GM21528 (cell line): ENCODE measurements at regions not wholly inside any gene's neighbourhood (a gene's known extent, or its start where the extent isn't known, plus 50 kb on each side); places are given as distances from the start of the nearest gene placed in this dataset.
"Not testable (repeated sequence)": the region's sequence is repeated elsewhere in the genome, so short reads cannot be mapped to it uniquely, and the experiment has no call there.

Source experiments
- ATAC-seq: cut with Tn5 transposase; IDR thresholded peaks from one replicate; pipeline ENCODE4 v1.9.1; 2021; ENCODE audit warnings: mild to moderate bottlenecking, moderate library complexity; ENCODE audit not compliant: unreplicated experiment, low FRiP score

DNA sequence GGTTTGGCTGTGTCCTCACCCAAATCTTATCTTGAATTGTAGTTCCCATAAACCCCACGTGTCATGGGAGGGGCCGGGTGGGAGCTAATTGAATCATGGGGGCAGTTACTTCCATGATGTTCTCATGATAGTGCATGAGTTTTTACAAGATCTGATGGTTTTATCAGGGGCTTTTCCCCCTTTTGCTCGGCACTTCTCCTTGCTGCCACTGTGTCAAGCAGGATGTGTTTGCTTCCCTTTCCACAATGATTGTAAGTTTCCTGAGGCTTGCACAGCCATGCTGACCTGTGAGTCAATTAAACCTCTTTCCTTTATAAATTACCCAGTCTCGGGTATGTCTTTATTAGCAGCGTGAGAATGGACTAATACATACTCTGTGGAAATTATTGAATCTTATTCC, 141.2 kb upstream of the MAGI2 start:
- ATAC-seq = not testable (repeated sequence)

DNA sequence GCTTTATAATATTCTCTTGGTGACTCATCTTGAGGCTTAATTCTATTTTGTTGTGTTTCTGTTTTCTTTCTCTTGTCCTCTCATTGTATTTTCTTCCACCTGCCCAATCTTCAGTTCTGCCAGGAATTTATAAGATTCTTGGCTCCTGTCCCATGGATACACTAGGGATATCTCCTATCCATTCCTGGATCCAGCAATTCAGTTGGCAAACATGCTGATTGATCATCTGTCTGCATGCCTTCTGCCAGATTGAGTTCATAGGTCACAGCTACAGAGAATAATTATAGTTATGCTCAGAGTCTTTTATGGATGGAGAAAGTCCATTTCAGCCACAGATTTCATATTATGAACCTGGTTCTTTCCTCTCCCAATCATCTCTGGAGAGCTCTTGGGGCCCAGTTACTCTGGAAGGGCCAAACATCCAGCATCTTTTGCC, 140.4 kb upstream of the MAGI2 start:
- ATAC-seq = no peak

DNA sequence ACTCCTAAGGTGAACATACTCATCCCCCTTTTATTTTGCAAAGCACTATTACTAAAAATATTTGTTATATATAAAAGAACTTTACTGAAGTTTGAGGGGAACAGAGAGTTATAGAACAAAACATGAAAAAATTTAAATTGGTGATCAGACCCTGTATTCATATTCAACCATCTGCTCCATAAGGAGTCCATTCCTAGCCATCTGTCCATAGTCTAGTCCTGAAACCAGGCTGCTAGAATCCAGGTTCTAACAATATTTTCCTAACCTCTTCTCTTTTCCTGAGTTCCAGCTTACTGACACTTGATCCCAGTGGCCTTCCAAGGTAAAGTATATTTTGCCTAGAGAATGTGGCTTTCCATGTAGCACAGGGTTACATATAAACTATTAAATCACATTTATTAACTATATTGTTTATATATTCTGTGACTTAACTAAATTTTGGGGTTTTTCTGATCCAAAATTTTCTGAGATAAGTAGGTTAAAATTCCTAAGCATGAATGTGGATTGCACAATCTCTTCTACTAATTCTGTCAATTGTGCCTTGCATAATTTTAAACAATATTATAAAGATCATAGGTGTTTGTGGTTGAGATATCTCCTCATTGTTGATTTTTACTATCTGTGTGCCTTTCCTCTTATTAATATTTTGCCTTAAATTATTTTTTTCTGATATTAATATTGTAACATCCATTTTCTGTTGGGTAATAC, 137.6 kb upstream of the MAGI2 start:
- no peak for ATAC-seq

DNA sequence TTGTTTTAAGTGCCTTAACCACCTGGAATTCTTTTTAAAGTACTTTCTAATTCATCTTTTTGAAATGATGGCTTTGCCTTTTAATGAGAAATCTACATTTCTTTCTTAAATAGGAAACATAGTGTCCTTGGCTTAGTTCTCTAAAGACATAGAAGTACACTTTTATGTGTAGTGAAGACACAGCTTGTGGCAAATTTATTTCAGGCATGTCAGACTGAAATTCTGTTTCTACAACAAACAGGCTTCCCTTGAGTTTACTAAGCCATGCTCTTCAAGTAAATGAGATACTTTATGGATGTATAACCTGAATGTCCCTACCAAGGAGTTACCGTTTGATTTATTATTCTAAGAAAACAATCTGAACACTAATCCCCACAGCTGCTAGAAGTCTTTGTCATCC, 136.9 kb upstream of the MAGI2 start:
- no peak for ATAC-seq

DNA sequence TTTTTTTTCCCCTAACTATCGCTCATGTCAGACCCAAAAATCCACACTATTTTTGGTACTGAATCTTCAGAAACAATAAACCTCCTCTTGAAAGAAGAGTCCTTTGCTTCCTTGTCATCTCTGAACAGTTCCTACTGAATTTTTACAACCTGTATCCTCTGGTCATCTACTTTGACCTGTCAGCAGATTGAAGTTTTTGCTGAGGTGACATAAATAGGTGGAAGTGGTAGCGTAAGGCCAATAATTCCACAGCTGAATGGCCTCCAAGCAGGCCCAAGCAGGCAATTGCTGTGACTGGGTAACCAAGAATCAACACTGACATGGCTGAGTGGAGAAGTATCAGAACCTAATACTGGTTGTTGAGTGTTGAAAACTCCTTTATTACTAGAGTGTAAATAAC, 117.4 kb upstream of the MAGI2 start:
- ATAC-seq = no peak

DNA sequence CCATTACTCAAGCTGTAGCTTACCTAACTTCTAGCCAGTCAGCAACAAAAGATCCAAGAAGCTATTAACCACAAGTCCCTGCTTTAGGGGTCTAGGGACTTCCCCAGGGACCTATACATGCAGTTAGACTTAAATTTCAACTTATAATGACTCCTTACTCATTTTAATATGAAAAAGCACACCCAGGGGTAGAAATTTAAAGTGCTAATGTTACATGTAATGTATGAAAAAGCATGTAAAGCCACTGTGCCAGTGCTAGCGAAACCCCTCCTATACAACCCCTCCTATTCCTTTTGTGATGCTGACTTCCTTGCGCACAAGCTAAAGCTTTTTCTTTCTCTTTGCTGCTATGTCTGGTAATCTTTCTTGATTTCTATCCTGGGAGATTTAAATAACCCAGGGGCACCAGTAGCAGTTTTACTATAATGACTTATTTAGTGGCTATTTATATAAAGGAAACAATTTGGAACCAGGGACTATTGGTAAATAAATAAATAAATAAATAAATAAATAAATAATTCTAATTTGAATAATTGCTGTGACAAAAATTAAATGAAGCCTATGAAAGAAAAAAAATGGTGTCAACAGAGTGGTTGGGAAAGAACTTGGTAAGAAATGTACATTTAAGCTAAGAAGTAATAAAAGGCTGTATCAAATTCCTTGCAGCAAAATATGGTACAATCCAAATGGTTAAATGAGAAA, 110.5 kb upstream of the MAGI2 start:
- ATAC-seq = no peak

DNA sequence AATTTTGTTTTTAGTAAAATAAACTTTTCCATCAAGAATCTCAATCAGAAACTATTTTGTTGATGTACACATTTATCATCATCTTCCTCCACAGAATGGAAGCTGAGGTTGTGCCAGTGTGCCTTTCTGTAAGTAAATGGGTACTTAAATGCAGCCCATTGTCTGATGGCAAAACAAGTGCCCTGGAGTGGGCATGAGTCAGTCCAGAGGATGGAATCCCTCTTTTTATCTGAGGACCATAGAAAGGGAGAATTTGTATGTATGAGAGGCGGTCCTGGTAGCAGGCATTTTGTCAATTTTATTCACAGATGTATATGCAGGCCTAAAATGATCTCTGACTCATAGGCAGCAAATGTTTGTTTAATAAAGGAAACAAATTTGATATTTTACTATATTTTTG, 102.1 kb upstream of the MAGI2 start:
- ATAC-seq = no peak

DNA sequence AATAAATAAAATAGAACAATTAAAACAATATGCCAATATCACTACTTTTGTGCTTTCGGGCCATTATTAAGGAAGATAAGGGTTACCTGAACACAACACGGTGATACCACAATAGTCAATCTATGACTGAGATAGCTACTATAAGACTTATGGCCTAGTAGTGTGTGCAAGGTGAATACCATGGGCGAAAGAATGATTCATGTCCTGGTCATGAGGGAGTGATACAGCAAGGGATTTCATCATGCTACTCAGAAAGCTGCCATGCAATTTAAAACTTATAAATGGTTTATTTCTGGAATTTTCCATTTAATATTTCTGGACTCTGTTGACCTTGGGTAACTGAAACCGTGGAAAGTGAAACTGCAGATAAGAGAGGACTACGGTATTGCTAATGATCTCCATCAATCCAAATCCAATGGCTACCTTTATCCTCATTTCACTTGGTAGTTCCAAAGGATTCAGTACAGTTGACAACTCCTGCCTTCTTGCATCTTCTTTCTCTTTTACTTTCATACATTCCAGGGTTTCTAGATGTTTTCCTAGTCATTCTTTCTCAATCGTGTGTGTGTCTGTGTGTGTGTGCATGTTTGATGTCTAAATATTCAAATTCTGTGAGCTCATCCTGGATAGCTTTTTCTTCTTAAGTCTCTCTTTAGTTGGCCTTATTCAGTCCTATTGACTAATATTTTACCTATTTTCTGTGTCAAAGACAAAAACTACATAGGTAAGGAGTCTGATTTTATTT, 100.5 kb upstream of the MAGI2 start:
- ATAC-seq = no peak

DNA sequence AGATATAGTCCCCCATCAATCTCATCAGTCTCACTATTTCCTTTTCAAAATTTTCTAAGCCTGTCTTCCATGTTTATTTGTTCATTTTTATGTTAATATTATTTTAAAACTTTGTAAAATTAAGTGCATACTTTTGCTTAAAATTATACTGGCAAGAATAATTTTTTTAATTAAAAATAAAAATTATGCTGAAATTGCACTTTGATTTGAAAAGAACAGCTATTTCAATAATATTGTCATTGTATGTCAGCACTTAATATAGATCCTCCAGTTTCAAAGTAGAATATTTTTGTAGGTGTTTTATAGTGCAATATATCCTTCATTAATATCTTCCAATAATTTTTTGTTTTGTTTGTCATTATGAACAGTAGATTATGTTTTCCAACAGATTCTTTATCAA, 99.0 kb upstream of the MAGI2 start:
- ATAC-seq = no peak

DNA sequence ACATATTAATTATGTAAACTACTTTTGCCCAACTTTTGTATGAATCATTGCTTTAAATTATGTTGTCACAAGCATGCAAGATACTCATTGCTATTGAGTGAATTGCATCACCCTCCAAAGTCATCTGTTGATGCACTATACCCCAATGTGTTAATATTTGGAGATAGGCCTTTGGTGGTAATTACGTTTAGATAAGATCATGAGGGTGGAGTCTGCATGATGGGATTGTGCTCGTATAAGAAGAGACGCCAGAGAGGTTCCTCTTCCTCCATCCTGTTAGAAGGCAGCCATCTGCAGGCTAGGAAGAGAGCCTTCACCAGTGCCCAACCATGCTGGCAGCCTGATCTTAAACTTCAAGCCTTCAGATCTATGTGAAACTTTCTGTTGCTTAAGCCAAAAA, 95.3 kb upstream of the MAGI2 start:
- no peak for ATAC-seq

DNA sequence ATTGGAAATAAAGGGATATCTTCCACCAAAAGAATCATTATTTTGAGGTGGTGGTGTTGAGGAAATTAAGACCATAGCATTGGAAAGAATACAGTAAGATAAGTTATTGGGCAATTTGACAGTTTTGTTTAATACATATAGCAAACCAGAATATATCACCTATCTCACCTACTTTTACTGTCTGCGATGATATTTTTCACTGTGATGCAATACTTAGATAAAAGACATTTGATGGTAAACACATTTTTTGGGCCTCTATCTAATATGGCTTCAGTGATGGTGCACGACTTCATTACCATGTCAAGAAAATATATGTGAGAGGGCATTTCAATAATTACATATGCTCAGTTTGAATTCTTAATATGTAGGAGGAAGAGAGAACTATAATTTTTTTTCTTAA, 93.7 kb upstream of the MAGI2 start:
- no peak for ATAC-seq

DNA sequence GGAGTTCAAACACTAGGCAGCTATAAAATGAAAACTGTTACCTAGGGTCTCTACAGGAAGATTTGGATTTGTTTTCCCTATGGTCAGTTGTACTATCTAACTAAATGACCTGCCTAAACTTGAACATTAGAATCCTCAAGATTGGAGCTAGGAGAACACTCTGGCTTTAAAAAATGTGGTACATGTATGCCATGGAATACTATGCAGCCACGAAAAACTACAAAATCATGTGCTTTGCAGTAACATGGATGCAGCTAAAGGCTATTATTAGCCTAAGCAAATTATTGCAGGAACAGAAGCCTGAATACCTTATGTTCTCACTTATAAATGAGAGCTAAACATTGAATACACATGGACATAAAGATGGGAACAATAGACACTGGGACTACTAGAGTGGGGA, 87.1 kb upstream of the MAGI2 start:
- no peak for ATAC-seq

DNA sequence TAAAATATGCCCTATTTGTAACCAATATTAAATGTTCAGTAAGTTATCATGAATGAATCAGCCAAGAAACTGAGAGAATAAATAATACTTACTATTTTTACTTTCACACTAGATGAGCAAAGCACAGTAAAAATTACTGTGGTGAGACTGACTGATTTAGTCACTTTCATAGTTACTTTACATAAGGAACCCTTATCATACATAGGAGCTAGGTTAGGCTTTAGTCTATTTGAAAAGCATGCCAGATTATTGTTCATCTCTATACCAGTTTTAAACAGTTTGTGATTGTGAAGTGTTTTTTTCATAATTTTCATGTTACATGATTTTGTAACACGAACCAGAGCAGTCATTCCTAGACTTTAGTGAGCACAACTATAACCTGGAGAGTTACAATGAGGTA, 80.7 kb upstream of the MAGI2 start:
- no peak for ATAC-seq

DNA sequence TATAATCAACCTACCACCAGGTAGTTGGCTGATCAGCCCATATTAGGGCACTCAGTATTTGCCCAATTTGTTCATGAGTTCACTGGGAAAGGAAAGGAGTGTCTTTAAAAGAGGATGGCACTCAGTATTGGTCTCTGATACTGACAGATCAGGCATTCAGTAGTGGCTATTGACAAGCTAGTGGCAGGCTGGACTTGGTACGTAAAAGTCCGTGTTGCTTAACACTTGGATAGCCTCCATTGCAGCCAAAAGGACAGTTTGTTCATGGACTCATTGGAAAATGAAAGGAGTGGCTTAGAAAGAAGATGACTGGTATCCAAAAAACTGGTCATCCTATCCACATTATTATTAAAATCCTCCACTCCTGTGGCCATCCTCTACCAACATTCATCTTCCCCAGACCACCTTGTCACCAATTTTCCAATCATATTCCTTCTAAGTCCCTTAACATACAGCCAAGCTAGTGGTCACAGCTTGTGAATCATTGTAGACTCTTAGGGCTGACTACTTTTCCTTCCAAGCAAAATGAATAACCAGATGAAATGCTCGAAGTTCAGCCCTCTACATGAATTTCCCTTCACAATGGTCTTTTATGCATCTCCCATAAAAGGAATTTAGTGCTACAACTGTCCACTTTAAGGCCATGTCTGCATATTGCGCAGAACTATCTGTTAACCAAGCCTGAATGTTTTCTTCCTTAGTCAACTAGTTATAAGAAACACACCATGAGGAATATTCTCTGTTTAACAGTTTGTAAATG, 78.6 kb upstream of the MAGI2 start:
- ATAC-seq = no peak

DNA sequence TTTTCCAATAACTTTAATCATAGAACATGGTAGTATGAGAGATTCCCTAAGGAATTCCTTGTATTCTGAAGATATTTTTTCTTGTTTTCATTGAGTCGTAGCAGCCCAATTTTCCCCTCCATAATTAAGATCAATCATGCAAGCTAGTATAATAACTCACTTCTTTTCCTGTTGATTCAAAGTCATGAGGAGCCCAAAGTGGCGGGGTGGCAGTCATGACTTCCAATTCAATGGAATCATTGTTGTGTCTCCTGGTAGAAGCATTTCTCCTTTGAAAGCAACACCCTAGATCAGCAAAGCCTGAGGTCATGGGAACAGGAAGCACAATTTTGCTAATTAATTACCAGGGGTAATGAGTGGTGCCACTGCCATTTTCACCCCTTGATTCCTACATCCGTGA, 77.6 kb upstream of the MAGI2 start:
- ATAC-seq = no peak

DNA sequence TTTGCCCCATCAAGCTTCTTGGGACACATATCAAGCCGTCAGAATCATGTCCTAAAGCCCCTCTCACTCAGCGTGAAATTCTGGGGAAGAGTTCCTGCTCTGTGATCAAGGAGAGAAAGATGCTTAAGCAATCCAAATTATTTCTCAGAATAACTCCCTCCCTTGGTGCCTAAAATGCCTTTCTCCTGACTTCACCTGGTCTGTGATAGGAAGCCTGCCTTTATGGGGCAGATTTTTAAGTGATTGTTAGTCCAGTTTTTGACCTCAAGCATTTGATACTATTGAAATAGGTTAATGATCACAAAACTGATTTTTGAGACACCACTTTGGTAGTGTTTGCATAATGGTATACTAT, 76.4 kb upstream of the MAGI2 start:
- ATAC-seq = no peak

DNA sequence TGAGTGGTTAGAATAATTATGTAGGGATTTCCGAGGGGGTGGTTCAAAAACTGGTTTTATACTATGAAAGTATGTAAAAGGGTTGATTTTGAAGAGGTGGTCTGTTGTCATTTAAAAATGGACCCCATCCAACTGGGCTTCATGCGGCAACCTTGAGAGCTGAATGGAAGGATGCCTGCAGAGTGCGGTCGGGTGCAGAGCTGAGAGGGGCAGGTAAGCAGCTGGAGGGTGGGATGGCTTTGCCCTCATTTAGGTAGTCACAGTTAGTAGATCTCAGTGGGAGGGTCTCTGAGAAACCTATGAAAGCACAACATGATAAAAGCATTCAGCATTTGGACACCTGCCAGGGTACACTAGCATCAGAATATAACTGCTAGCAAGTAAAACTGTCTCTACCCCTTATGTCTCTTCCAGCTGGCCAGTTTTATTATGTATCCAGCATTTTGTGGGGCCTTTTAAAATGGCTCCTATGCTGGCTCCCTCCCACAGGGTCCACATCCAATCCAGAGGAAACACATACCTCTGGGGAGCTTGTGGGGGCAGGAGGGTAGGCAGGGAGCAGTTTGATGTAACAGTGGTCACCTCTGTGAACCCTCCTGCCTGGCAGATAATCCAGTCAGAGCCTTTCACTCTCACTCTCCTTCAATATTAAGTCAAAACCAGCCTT, 75.9 kb upstream of the MAGI2 start:
- ATAC-seq = no peak

DNA sequence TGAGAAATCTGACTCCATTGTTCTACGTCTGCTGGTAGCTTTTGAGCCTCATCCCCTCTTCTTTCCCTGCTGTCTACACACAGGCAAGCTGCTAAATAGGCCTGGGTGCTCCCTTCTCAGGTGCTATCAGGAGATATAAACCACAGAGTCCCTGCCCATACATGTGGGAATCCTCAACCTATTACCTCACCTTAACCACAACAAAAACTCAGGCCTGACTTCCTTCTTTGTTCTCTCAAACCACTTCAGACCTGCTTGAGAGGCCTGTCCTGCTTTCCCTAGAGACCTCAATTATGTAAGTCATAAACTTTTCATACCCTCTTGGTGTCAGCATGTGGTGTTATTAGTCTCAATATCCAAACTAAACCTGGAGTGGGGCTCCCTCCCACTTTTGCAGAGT, 75.0 kb upstream of the MAGI2 start:
- no peak for ATAC-seq

DNA sequence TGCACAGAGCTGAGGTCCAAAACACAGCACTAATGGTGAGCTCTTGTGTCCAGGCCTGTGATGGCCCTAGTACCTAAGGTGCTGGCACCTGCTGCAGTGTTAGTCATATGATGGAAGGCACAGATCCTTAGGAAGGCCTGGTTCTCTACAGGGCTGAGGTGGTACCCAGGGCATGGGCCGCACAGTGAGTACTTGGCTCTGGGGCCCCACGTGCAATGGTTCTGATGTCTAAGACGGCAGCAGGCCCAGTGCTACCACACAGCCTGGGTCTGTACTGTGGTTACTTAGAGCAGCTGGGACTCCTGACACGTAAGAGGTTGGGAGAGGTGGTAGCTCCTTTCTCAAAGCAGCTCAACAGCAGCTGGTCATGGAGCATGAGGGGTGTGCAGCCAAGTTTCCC, 70.6 kb upstream of the MAGI2 start:
- ATAC-seq = no peak

DNA sequence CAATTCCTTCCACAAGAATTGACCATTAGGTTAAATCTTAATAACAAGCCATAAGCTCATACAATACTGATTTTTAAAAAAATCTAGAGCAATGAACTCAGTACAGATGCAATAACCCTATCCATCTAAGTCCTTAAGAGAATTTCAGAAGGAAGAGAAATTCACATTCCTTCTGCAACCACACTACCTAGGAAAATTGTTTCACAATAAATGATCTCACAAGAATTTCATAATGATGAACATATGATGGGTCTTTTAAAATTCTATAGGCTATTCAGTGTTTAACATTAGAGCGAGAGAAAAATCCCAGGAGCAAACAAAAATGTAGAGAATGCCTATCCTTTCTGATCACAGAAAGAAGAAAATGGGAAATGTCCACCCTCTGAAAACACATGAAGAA, 70.0 kb upstream of the MAGI2 start:
- no peak for ATAC-seq

DNA sequence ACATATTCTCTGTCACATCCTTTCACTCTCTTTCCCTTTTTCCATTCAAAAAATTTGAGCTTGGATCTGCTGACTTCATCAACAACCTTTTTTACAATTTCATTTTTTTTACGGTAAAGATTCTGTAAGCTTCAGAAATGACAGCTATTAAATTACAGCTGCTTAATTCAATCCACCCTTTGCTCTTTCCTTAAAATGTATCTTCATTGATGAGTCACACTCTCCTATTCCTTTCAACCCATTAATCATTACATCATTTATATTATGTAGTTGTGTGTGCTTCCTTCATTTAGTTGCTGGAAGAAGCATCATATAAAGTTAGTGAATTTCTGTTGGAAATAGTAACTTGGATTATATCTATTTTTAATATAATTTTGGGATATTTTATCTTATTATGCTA, 67.1 kb upstream of the MAGI2 start:
- no peak for ATAC-seq
